Caco-2 (cell line): ENCODE measurements at regions not wholly inside any gene's neighbourhood (a gene's known extent, or its start where the extent isn't known, plus 50 kb on each side); places are given as distances from the start of the nearest gene placed in this dataset.

ENCODE experiments used
- BruUV-seq: library from RNA; stranded (reverse); fragments of 400-500 nt; replicated peaks from 2 replicates; lab custom pipeline; 2021; lab: Mats Ljungman, UMichigan
- CTCF ChIA-PET: fragments of 300-600 bp; sonication (Branson Sonifier 250); formaldehyde crosslinking; loops from one replicate; lab custom pipeline; 2022; ENCODE audit warnings: antibody characterized with exemption; lab: Charles Lee
- POLR2A ChIA-PET: fragments of 300-600 bp; sonication (Branson Sonifier 250); formaldehyde crosslinking; loops from one replicate; lab custom pipeline; 2022; ENCODE audit warnings: antibody characterized with exemption; lab: Charles Lee
- DNase-seq, 2 experiments: peaks; one replicate each; pipeline versions ENCODE4 v3.0.0 to v3.0.0-alpha.2; 2020 to 2022
- H3K27me3 ChIP-seq: replicated peaks from 2 replicates; pipeline ENCODE4 v1.6.0; 2011; ENCODE audit warnings: low read length; ENCODE audit not compliant: control insufficient read depth, insufficient read depth
- H3K36me3 ChIP-seq: 2 replicates; pipeline ENCODE4 v1.5.1; 2011; ENCODE audit warnings: low read length; ENCODE audit not compliant: control insufficient read depth, insufficient read depth
- H3K4me1 ChIP-seq: fragments of 250-450 bp; sonication (Bioruptor Pico); 2 replicates; pipeline ENCODE4 v1.5.1; 2020; ENCODE audit warnings: mild to moderate bottlenecking
- H3K4me3 ChIP-seq: 2 replicates; pipeline ENCODE4 v1.5.1; 2011; ENCODE audit warnings: low read depth, mild to moderate bottlenecking, control low read depth, low read length
- H3K9me3 ChIP-seq: fragments of 250-450 bp; sonication (Bioruptor Pico); 2 replicates; pipeline ENCODE4 v1.5.1; 2020; ENCODE audit warnings: mild to moderate bottlenecking, moderate library complexity
- H3K27ac Mint-ChIP-seq: one replicate; pipeline ENCODE4 v1.8.0; 2022; ENCODE audit warnings: mixed read lengths; ENCODE audit not compliant: unreplicated experiment
- H3K27me3 Mint-ChIP-seq: one replicate; pipeline ENCODE4 v1.8.0; 2022; ENCODE audit warnings: mixed read lengths; ENCODE audit not compliant: insufficient read depth, unreplicated experiment
- H3K36me3 Mint-ChIP-seq: one replicate; pipeline ENCODE4 v1.8.0; 2022; ENCODE audit warnings: mild to moderate bottlenecking, mixed read lengths; ENCODE audit not compliant: insufficient read depth, unreplicated experiment
- H3K4me1 Mint-ChIP-seq: one replicate; pipeline ENCODE4 v1.8.0; 2022; ENCODE audit warnings: low read depth, mixed read lengths; ENCODE audit not compliant: unreplicated experiment
- H3K4me3 Mint-ChIP-seq: one replicate; pipeline ENCODE4 v1.8.0; 2022; ENCODE audit warnings: mild to moderate bottlenecking, moderate library complexity, mixed read lengths; ENCODE audit not compliant: unreplicated experiment
- H3K9me3 Mint-ChIP-seq: one replicate; pipeline ENCODE4 v1.8.0; 2022; ENCODE audit warnings: mixed read lengths; ENCODE audit not compliant: unreplicated experiment
- CTCF ChIP-seq, 2 experiments: fragments of 200-600 bp in 1 of 2; IDR thresholded peaks; 1 replicate in 1 of 2; 2 replicates in 1 of 2; pipeline versions ENCODE4 v1.5.1 to v1.8.0; 2011 to 2022; ENCODE audit warnings: antibody characterized with exemption in 1 of 2, control low read depth in 1 of 2, inconsistent platforms in 1 of 2, low read depth in 1 of 2, low read length in 1 of 2, mild to moderate bottlenecking in 1 of 2, moderate library complexity in 1 of 2; ENCODE audit not compliant: insufficient read depth in 1 of 2, severe bottlenecking in 1 of 2, unreplicated experiment in 1 of 2
- intact Hi-C: fragments of 100-400 bp; cut with micrococcal nuclease; formaldehyde crosslinking; loops from one replicate; pipeline ENCODE4 v1.10.0; 2022; ENCODE audit not compliant: unreplicated experiment

- CTCF ChIA-PET: no interaction called here
- no peak for DNase-seq
- no peak overlapping the region for H3K27ac Mint-ChIP-seq
Measured at GRCh38 chr4:23718435-23718834, 171.4 kb downstream of the PPARGC1A start.

GRCh38 chr4:23717528-23718248 is 172.2 kb downstream of the PPARGC1A start:
- Mint-ChIP-seq H3K4me3 (no peak overlapping the region), H3K36me3 (no peaks in the 10 kb centered on the region), H3K4me1 (no peaks in the 10 kb centered on the region), H3K27me3 (no peaks in the 10 kb centered on the region), H3K27ac (no peak overlapping the region), H3K9me3 (no peaks in the 10 kb centered on the region)
- Histone ChIP-seq H3K9me3 (no peaks in the 10 kb centered on the region), H3K36me3 (no peaks in the 10 kb centered on the region), H3K4me1 (no peaks in the 10 kb centered on the region), H3K27me3 (no peaks in the 10 kb centered on the region), H3K4me3 (no peak overlapping the region)
- POLR2A ChIA-PET: no interaction called here
- intact Hi-C loops: loop anchor here (1.0 kb wide), 1 partner anchor 262 kb away; no protein-coding TSS in a partner anchor
- peak; percentile 22 to 33 for TF ChIP-seq CTCF (IDR thresholded peaks at IDR 0.05; ENCODE audit: insufficient read depth in 1 of 2, low read depth in 1 of 2, low read length in 1 of 2, severe bottlenecking in 1 of 2, unreplicated experiment in 1 of 2)
- CTCF ChIA-PET: no interaction called here
- DNase-seq: peak in 1 of 2 experiments; percentile 41
- no TSS peak for BruUV-seq

More at GRCh38 chr4:23718435-23718834, 171.4 kb downstream of the PPARGC1A start:
- no peaks in the 10 kb centered on the region for H3K9me3 ChIP-seq
- intact Hi-C loops: no loop called here
- no peaks in the 10 kb centered on the region for H3K9me3 Mint-ChIP-seq
- H3K36me3 Mint-ChIP-seq: no peaks in the 10 kb centered on the region
- no peak for TF ChIP-seq CTCF (IDR thresholded peaks at IDR 0.05; ENCODE audit: insufficient read depth in 1 of 2, low read depth in 1 of 2, low read length in 1 of 2, severe bottlenecking in 1 of 2, unreplicated experiment in 1 of 2)
- H3K4me3 ChIP-seq: no peak overlapping the region
- no TSS peak for BruUV-seq
- POLR2A ChIA-PET: no interaction called here
- no peaks in the 10 kb centered on the region for H3K27me3 ChIP-seq
- H3K4me1 Mint-ChIP-seq: no peaks in the 10 kb centered on the region
- no peaks in the 10 kb centered on the region for H3K27me3 Mint-ChIP-seq
- no peaks in the 10 kb centered on the region for H3K36me3 ChIP-seq
- H3K4me1 ChIP-seq: no peaks in the 10 kb centered on the region
- no peak overlapping the region for H3K4me3 Mint-ChIP-seq

- H3K36me3 Mint-ChIP-seq: no peaks in the 10 kb centered on the region
- no peak overlapping the region for H3K27ac Mint-ChIP-seq
- H3K4me1 ChIP-seq: no peaks in the 10 kb centered on the region
- H3K9me3 Mint-ChIP-seq: no peaks in the 10 kb centered on the region
- no peak overlapping the region for H3K4me3 Mint-ChIP-seq
- no peak for TF ChIP-seq CTCF (IDR thresholded peaks at IDR 0.05; ENCODE audit: insufficient read depth in 1 of 2, low read depth in 1 of 2, low read length in 1 of 2, severe bottlenecking in 1 of 2, unreplicated experiment in 1 of 2)
- H3K36me3 ChIP-seq: no peaks in the 10 kb centered on the region
- ChIA-PET CTCF (no interaction called here), POLR2A (no interaction called here)
- no TSS peak for BruUV-seq
- no peaks in the 10 kb centered on the region for H3K4me1 Mint-ChIP-seq
- no peaks in the 10 kb centered on the region for H3K9me3 ChIP-seq
- no peaks in the 10 kb centered on the region for H3K27me3 ChIP-seq
- H3K27me3 Mint-ChIP-seq: no peaks in the 10 kb centered on the region
- no peak overlapping the region for H3K4me3 ChIP-seq
- no peak for DNase-seq
- intact Hi-C loops: no loop called here
Measured at GRCh38 chr4:23710298-23710697, 179.5 kb downstream of the PPARGC1A start.
